GM19025 (cell line): ENCODE measurements at regions not wholly inside any gene's neighbourhood (a gene's known extent, or its start where the extent isn't known, plus 50 kb on each side); places are given as distances from the start of the nearest gene placed in this dataset.

ENCODE experiments used
- ATAC-seq: cut with Tn5 transposase; IDR thresholded peaks from one replicate; pipeline ENCODE4 v1.9.1; 2021; ENCODE audit warnings: mild to moderate bottlenecking, low read depth, moderate library complexity; ENCODE audit not compliant: unreplicated experiment

DNA sequence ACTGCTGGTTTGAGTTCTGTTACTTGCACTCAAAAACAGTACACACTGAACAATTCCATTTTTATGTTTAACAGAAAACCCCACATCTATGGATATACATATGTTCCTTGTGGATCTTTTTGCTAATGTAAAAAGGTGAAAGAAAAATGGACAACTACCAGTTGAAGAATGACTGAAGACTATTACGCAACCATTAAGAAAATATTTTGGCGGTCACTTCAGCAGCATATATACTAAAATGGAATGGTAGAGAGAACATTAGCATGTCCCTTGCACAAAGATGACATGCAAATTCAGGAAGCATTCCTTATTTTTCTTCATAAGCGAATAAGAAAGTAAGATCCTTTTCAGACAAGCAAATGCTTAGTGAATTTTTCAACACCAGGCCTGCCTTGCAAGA is 84.6 kb upstream of the FMR1 start:
- ATAC-seq = no peak

DNA sequence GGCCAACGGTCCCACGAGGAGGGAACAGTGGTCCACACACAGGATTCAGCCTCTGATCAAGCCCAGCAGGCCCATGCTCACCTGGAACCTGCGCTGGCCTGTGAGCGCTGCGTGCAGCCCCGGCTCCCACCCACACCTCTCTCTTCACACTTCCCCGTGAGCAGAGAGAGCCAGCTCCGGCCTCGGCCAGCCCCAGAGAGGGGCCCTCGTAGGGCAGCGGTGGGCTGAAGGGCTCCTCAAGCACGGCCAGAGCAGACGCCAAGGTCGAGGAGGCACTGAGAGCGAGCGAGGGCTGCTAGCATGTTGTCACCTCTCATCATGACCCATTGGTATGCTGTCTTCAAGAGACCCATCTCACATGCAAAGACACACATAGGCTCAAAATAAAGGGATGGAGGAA is 83.0 kb upstream of the FMR1 start:
- ATAC-seq = no peak

DNA sequence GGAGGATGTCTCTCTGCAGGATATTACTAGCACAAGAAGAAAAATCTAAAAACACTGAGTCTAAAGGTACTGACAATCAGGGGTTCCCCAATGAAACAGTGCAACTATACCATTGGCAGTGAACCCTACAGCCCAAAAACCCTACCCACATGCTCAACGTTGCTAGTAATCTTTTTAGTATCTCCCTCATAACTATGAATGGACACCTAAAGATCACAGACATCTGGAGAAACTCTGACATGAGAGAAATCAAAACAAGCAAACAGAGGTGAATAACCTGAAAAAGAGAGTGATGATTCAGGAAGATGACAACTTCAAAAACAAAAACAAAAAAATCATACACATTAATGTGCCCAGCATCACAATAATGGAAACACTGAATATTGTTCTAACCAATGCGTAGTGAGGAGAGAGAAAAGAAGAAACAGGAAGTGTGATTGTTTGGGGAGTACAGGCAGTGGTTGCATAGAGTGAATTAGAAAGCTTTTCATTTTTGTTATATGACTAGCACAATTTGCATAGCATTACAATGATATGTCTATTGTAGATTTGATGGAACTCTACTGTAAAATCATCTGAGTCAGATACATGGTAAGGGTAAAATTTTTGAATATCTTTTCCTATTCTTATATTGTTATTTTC is 78.9 kb upstream of the FMR1 start:
- no peak for ATAC-seq

GRCh38 chrX:147838465-147839131 is 73.1 kb upstream of the FMR1 start:
- no peak for ATAC-seq

GRCh38 chrX:147846676-147847075 is 65.0 kb upstream of the FMR1 start:
- no peak for ATAC-seq

GRCh38 chrX:147847999-147848398 is 63.7 kb upstream of the FMR1 start:
- ATAC-seq = no peak

DNA sequence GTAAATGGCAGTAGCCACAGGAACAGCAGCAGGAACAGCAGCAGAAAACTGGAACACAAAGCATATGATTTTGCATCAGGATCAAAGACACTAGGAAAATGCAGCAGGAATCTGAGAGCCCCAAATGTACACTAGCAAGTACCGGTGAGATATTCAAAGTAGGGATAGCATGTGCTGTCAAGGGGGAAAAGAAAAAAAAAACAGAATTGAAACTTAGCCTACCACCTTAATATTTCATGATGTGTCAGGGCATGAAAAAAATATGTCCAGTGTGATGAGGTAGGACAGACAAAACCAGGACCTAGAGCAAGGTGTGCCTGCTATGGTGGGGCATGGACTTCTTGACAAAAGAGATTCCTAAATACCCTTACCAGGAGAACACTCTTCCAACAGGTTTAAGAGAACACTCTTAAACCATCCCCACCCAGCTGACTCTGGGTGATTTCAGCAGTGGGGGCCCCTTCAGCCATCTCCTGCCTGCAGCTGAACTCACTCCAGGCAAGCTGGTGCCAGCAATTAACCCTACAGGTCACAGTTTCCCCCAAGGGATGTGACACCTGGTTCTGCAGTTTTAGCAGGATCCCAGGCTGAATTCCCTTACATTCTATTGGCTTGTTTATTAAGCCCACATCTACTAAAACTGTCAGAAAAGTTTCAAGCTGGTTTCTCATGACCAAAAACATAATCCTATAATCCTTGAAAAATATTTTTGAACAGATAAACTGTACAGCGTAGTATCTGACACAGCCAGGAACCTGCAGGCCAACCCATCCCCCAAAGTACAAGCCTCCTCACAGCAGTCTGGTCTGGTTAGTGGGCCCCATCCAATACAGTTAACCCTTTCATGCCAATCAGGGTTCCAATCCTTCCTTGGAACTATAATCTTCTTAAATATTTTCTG is 62.9 kb upstream of the FMR1 start:
- ATAC-seq = no peak

DNA sequence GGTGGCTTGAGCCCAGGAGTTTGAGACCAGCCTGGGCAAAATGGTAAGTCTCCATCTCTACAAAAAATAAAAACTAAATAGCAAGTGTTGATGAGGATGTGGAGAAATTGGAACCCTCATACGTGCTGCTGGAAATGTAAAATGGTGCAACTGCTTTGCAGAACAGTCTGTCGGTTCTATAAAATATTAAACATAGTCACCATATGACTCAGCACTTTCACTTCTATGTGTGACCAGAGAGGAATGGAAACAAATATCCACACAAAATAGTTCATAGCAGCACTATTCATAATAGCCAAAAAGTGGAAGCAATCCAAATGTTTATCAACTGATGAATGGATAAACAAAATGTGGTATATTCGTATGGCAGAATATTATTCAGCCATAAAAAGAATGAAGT is 60.8 kb upstream of the FMR1 start:
- ATAC-seq = peak; percentile 64

DNA sequence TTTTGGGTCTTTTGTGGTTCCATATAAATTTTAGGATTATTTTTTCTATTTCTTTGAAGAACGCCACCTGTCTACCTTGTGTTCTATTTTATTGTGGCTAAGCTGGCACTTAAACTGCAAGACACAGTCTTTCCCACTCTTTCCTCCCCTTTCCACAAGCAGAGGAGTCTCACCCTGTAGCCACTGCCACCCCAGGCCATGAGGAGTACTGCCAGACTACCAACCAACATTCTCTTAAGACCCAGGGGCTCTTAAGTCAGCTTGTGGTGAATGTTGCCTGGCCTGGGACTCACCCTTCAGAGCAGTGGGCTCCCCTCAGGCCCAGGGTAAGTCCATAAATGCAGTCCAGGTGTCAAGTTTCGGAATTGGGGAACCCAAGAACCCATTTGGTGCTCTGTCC is 58.0 kb upstream of the FMR1 start:
- no peak for ATAC-seq

GRCh38 chrX:147859666-147860065 is 52.1 kb upstream of the FMR1 start:
- no peak for ATAC-seq
